Caki2 (cell line): ENCODE measurements at regions not wholly inside any gene's neighbourhood (a gene's known extent, or its start where the extent isn't known, plus 50 kb on each side); places are given as distances from the start of the nearest gene placed in this dataset.

Experiments used
- DNase-seq: peaks from one replicate; pipeline ENCODE4 v3.0.0-alpha.2; 2015; ENCODE audit warnings: low read depth
- in situ Hi-C: cut with HindIII; loops from 2 replicates; pipeline ENCODE4 v1.10.0; 2016; ENCODE audit warnings: low sequenced_read_pairs, low pct_unique_long_range_greater_than_20kb, mixed read lengths

DNA sequence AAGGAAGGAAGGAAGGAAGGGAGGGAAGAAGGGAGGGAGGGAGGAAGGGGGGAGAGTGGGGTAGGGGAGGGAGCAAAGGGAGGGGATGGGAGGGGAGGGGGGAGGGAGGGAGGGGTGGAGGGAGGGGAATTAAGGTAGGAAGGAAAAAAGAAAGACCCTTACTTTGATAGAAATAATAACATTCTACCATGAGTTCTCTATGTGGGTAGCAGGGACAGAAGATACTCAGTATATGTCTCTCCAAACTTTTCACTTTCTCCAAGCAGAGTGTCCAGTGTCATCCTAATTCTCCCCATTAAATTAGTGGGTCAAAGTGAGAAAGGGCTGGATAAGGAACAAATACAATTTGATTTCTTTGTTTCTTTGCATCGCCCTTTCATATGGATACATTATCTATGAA lies 553.4 kb upstream of the USP15 start:
- in situ Hi-C loops, result no loop called here

DNA sequence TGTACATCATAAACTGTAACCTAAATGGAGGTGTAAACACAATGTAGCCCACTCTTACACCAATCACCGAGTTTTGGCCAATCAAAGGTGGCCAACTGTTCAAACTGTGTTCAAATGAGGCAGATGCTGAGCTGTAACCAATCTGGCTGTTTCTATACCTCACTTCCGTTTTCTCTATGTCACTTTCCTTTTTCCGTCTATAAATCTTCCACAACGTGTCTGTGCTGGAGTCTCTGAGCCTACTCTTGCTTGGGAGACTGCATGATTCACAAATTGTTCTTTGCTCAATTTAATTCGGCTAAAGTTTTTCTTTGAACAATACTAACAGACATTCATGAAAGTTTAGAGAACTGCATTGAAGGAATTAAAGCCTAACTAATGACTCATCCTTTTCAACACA lies 547.1 kb upstream of the USP15 start:
- peak; percentile 60 for DNase-seq

More for the DNA sequence above, 553.4 kb upstream of the USP15 start:
- DNase-seq, result no peak

DNA sequence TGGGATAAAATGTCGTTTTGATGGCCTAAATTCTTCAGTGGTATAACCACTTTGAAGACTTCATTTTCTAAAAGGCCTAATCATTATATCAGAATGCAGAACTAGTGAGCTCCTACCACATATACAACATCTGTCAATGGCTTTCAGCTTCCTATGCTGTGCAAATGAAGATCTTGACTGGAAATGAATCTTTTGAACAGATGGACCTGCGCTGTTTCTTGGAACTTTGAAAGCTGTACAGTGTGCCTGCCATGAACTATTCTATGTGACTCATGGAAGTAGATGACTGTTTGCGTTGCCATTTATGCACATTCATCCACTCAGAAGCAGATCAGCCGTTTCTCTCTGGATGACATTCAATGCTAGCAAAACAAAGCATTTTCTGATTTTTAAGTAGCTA lies 542.2 kb upstream of the USP15 start:
- DNase-seq, result no peak
- in situ Hi-C loops, result no loop called here

More for the DNA sequence above, 547.1 kb upstream of the USP15 start:
- in situ Hi-C loops, result no loop called here

DNA sequence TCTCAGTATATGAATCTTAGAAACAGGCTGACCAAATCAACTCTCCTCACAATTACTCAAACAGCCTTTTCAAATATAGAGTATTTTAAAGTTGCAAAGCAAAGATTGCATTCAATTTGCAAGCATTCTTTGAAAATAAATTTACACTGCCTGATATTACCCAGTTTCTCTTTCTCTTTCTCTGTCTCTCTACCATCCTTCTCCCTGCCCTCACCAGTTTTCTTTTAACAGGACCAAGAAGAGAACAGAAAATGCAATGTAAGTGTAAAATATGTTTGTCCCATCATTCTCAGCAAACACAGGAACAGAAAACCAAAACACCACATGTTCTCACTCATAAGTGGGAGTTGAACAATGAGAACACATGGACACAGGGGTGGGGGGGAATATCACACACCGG lies 520.3 kb upstream of the USP15 start:
- in situ Hi-C loops, result no loop called here

DNA sequence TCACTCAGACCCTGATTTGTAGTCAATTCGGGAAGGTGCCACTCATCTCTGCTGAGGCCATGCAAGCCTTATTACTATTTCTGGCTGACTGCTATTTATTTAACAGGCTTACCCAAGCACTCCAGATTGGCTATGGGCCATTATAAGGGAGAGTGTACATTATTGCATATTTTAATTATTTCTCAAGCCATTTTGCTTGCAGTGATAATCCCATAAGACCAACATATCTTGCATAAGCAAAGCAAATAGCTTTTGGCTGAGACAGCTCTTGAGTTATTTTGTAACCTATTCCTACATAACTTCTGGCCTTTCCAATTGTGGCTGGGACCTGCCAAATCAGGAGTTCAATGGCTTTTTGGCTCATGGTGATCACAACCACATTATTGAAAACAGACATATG lies 509.6 kb upstream of the USP15 start:
- in situ Hi-C loops, result no loop called here
- no peak for DNase-seq

More for the DNA sequence above, 520.3 kb upstream of the USP15 start:
- no peak for DNase-seq

DNA sequence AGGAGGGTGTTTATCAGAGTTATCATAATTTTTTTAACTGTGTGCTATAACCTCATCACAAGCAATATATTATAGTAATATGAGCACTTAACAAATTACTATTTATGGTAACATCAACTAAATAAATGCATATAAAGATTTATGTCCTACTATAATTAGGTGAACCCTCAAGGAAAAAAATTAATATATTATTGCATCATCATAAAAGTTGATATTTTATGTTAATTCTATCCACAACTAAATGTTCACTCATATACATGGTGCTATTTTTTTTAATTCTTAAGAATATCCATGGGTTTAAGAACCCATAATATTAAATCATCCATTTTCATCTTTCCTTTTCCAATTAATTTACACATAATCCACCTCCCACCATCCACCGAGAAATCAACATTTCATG lies 506.0 kb upstream of the USP15 start:
- in situ Hi-C loops, result no loop called here

DNA sequence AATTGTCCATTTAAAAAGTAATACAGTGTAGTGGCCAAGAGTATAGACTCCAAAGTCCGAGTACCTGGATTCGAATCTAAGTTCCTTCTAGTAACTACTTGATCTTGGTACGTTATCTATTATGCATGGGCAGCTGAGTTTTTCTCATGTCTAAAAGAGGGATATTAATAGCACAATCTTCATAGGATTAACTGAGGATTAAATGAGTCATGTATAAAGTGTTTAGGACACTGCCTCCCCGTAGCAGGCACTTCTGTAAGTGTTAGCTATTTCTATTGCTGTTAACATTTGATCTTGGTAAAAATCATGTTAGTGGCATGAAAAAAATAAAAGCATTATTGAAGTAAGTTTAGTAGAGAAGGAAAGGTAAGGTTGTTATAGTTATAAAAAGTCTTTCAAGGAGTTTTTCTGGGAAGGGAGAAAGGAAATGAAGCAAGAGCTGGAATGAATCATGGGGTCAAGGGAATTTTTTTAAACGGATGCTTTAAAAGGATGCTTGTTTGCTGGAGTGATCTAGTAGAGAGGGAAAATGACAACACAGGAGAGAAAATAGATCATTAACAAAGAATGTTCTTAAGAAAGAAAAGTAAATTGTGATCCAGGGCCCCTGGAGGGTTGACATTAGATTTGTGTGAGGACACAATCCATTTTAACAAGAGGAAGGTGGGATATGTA lies 502.2 kb upstream of the USP15 start:
- DNase-seq, result no peak
- in situ Hi-C loops, result no loop called here

More for the DNA sequence above, 506.0 kb upstream of the USP15 start:
- DNase-seq, result no peak

DNA sequence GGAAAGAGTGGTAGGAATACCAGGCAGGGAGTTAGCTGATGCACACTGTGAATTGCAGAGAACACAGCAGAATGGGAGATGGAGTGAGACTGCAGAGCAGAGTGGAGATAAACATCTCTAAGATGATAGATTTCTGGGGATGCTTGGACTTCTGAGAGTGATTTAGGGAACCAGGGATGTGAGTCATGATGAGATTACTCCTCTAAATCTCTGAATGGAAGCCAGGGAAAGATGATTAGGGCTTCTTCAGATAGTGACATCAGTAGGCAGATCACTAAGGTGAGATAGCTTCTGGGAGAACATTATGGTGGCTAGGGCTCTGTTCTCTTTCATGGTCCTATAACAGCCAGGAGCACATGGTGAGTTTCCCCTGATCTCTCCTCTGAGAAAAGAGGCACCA lies 501.5 kb upstream of the USP15 start:
- DNase-seq, result no peak
- in situ Hi-C loops, result no loop called here

DNA sequence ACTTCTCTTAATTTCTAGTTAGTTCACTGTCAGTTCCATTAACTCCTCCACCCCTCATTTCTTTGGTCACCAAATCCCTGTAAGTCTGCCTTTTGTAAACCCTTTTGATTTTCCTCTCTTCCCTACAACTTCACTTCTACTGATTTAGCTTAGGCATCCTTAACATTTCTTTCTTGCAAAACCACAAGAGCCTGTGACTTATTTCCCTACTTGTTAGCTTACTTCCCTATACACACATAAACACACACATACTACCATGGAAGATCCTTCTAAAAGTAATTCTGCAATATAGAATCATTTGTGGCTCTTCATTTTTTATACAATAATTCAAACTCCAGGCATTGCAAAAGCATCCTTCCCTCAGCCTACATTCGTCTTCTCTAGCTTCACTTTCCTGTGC lies 494.3 kb upstream of the USP15 start:
- in situ Hi-C loops, result no loop called here

DNA sequence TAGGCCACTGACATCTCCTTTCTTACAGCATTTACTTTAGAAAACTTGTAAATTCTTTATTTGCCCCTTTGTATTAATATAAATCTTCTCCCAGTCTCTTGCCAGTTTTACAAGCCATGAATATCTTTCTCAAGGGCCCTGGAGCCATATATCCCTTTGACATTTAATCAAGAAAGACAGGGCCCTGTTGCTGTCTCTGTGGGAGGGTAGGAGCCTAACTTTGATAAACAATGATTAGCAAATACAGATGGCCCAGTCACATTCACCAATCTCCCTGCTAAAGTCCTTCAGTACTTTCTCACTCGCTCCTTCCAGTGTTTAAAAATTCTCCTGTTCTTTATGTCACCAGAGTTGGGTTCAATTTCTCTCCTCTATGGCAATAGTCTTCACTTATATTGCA lies 479.8 kb upstream of the USP15 start:
- in situ Hi-C loops, result no loop called here
- no peak for DNase-seq

More for the DNA sequence above, 494.3 kb upstream of the USP15 start:
- no peak for DNase-seq

DNA sequence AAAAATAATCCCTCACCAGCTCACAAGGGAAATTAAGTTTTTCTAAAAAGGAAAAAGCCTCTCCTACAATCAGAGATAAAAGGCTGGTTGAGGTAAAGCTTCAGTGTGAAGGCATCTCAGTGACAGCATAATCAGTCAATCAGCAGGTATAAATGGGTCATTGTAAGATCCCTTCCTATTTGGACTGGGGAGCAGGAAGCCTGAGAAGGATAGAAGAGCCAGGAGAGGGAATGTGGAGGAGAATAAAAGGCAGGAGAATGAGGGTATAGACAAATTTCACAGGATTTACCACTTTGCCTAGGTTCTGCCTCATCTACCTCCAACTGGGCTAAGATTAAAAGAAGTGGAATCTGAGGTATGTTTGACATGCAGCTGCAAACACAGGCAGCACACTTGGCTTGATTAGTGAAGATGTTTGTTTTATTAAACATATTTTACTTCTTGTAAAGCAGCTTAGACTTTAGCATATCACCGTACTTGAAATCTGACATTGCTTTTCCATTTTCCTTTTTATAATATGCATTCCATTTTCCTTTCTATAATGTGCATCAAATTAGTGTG lies 479.1 kb upstream of the USP15 start:
- in situ Hi-C loops, result no loop called here
- no peak for DNase-seq

DNA sequence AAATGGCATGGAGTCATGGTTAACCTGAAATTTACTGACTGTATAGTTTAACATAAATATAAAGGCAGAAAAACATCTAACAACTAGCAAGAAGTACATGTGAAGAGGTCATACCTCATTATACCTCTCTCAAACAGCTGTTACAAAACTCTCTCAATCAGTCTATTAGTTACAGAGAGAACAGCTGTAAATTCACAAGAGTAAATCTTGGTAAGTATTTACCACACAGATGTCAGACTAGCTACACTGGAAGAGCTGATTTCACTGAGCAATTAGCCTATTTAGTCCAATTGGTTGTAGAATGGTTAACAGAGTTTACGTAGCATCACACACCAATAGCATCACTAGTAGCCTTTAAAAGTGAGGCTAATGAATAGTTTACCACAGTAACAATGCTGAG lies 463.4 kb upstream of the USP15 start:
- in situ Hi-C loops, result no loop called here
- no peak for DNase-seq

DNA sequence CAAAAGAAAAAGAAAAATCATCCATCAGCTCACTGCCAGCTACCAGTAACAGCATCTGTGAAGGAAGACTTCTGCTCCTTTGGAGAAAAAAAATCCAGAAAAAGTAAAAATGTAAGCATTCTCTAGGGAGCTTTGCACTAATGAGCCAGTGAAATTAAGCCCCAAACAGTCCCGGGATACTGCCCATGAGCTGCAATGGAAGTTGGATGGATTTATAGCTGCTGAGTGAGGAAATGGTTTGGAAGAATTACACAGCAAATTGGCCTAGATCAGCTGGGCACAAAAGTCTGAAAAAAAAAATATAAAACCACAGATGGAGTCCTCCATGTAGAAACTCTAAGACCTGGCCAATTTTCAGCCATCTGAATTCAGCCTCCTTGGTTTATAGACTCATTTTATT lies 462.9 kb upstream of the USP15 start:
- DNase-seq, result no peak
- in situ Hi-C loops, result no loop called here

DNA sequence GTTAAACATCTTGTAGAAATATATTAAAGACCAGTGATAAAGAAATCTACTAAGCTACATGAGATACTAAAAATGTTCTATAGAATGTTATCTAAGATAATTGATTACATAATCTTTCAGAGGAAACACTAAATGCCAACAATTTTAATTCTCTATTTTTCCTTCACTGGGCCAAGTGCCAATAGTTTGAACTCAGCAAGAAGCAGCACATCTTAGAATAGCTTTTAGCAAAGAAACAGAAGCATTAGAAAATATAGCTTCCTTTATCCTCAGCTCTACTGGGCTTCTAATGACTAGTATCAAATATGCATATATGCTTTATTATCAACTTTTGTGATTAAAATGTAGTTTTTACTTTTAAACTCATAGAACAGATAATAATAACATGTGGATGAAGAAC lies 461.4 kb upstream of the USP15 start:
- DNase-seq, result no peak
- in situ Hi-C loops, result no loop called here

DNA sequence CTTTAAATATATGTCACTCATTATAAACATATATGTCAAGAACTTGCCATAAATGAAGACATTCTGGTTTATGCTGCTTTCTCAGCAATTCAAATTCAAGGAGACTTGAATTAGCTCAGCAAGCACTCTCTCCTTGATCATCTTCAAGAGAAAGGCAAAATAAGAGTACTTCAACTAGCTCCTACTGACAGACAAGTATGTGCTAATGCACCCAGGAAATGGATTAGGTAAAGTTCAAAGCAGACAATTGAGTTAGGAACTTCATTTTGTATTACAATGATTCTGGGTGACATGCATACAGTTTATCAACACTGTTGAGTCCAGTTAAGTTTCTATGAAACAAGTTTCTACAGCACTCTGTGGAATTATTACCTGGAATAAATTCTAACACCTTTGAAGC lies 455.9 kb upstream of the USP15 start:
- in situ Hi-C loops, result no loop called here
- DNase-seq, result no peak

DNA sequence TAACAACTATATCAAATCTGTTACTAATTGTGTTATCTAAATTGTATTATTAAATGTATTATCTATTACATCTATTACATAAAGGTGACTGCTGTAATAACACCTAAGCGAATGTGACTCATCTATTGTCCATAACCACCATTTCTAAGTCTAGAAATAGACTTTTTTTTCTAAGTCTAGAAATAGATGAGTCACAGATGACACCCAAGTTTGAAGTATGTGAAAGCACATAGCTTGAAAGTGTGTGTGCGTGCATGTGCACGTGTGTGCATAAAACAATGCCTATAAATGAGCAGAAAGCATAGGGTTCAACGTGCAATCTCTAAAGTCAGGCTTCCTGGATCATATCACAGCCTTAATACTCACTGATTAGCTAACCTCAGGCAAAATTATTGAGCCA lies 451.3 kb upstream of the USP15 start:
- DNase-seq, result no peak
- in situ Hi-C loops, result no loop called here

DNA sequence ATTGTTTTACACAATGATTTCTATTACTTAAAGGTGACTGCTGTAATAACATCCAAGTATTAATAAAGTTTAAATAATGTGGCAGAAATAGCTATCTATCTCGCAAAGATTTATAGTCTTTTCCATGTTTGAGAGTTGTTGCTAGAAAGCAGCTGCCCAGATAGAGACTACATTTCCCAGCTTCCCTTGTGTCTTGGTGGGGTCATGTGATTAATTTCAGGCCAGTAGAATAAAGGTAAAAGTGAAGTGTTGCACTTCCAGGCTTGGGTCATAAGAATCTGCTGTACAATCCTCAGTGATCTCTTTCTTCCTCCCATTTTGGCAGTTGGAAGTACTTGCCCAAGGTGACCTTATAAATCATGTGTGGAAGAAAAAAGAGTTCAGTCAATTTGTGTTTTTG lies 449.7 kb upstream of the USP15 start:
- in situ Hi-C loops, result no loop called here
- no peak for DNase-seq

DNA sequence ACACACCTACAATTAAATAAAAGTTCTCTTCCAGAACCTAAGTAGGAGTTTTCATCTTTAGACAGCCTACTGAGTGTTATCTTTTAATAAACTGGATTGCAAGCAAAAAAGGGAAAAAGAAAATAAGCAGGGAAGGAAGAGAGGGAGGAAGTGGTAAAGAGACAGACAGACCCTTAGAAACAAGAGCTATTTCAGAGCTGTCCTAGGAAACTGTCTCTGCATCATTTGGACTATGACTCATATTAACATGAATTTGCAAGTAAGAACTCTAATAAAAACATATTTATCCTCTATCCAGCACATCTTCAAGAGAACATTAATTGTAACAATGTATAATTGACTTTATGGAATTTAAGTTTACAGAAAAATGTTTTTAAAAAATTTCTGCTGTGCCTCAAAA lies 438.8 kb upstream of the USP15 start:
- in situ Hi-C loops, result no loop called here
- DNase-seq, result no peak

DNA sequence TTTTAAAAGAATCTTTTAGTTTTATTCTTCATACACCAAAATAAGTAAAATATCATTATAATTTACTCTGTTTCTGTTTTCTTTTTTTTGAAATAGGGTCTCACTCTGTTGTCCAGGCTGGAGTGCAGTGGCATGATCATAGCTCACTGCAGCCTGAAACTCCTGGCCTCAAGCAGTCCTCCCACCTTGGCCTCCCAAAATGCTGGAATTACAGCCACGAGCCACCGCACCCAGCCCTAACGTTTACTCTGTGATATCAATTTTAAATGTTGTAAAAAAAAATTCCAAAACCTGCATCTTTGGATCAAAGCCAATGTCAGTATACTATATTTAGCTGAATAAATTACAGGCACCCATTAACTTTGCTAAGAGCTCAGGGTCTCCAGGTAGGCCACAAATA lies 437.1 kb upstream of the USP15 start:
- in situ Hi-C loops, result no loop called here
- DNase-seq, result no peak

DNA sequence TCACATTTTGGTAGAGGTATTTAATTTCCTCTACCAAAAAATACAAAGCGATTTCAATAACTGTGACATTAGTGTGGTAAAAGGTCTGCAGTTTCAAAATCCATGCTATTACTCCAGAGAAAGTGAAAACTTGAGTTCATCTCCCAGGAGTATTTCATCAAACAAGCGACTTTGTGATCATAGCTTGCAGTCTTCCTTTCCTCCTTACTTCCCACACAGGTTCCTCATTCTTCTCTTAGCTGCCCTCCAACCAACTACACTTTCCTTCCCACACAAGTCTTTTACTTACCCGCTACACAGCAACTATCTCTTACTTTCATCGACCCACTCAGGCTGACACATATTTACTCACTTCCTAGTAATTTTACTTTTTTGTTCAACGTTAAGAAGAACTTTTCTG lies 413.4 kb upstream of the USP15 start:
- DNase-seq, result no peak
- in situ Hi-C loops, result no loop called here
